Ecto neural progenitor cell (in vitro differentiated cells): ENCODE measurements at regions not wholly inside any gene's neighbourhood (a gene's known extent, or its start where the extent isn't known, plus 50 kb on each side); places are given as distances from the start of the nearest gene placed in this dataset.

ENCODE experiments used
- DNase-seq: peaks from one replicate; pipeline ENCODE4 v3.0.0-alpha.2; 2018; ENCODE audit warnings: low spot score

GRCh38 chr5:6872441-6873160 lies 159.4 kb downstream of the TENT4A start:
- DNase-seq = no peak

GRCh38 chr5:6873359-6873758 lies 160.1 kb downstream of the TENT4A start:
- no peak for DNase-seq

- DNase-seq = no peak
Measured at GRCh38 chr5:6875376-6875775, 162.1 kb downstream of the TENT4A start.

GRCh38 chr5:6877986-6878828 lies 165.0 kb downstream of the TENT4A start:
- DNase-seq = no peak

GRCh38 chr5:6885581-6885980 lies 172.3 kb downstream of the TENT4A start:
- DNase-seq = no peak

- DNase-seq = no peak
Measured at GRCh38 chr5:6886866-6887265, 173.6 kb downstream of the TENT4A start.

GRCh38 chr5:6889030-6889429 lies 175.8 kb downstream of the TENT4A start:
- no peak for DNase-seq

GRCh38 chr5:6899221-6899620 lies 186.0 kb downstream of the TENT4A start:
- no peak for DNase-seq

GRCh38 chr5:6900247-6901227 lies 187.3 kb downstream of the TENT4A start:
- DNase-seq = no peak

- no peak for DNase-seq
Measured at GRCh38 chr5:6902094-6902493, 188.9 kb downstream of the TENT4A start.

GRCh38 chr5:6902597-6902996 lies 189.4 kb downstream of the TENT4A start:
- no peak for DNase-seq

GRCh38 chr5:6903934-6904333 lies 190.7 kb downstream of the TENT4A start:
- no peak for DNase-seq

- no peak for DNase-seq
Measured at GRCh38 chr5:6904860-6905259, 191.6 kb downstream of the TENT4A start.

GRCh38 chr5:6905423-6905822 lies 192.2 kb downstream of the TENT4A start:
- no peak for DNase-seq

- DNase-seq = no peak
Measured at GRCh38 chr5:6905883-6906282, 192.7 kb downstream of the TENT4A start.

GRCh38 chr5:6907320-6907918 lies 194.2 kb downstream of the TENT4A start:
- no peak for DNase-seq

GRCh38 chr5:6909901-6910300 lies 196.7 kb downstream of the TENT4A start:
- no peak for DNase-seq

GRCh38 chr5:6910950-6911349 lies 197.7 kb downstream of the TENT4A start:
- no peak for DNase-seq

- DNase-seq = no peak
Measured at GRCh38 chr5:6914347-6914746, 201.1 kb downstream of the TENT4A start.

- no peak for DNase-seq
Measured at GRCh38 chr5:6915574-6915973, 202.3 kb downstream of the TENT4A start.

- no peak for DNase-seq
Measured at GRCh38 chr5:6918255-6918654, 205.0 kb downstream of the TENT4A start.
